Endothelial cell (in vitro differentiated cells): ENCODE measurements at regions not wholly inside any gene's neighbourhood (a gene's known extent, or its start where the extent isn't known, plus 50 kb on each side); places are given as distances from the start of the nearest gene placed in this dataset.
"Not testable (repeated sequence)": the region's sequence is repeated elsewhere in the genome, so short reads cannot be mapped to it uniquely, and the experiment has no call there.

Experiments used
- DNase-seq: peaks from one replicate; pipeline ENCODE4 v3.0.0; 2021; ENCODE audit warnings: low spot score
- H3K27ac Mint-ChIP-seq: one replicate; pipeline ENCODE4 v1.8.0; 2021; ENCODE audit warnings: mixed read lengths, inconsistent platforms; ENCODE audit not compliant: unreplicated experiment
- H3K27me3 Mint-ChIP-seq: one replicate; pipeline ENCODE4 v1.8.0; 2021; ENCODE audit warnings: mild to moderate bottlenecking, moderate library complexity, mixed read lengths, inconsistent platforms; ENCODE audit not compliant: unreplicated experiment
- H3K36me3 Mint-ChIP-seq: one replicate; pipeline ENCODE4 v1.8.0; 2021; ENCODE audit warnings: mild to moderate bottlenecking, low read depth, mixed read lengths, inconsistent platforms; ENCODE audit not compliant: unreplicated experiment
- H3K4me1 Mint-ChIP-seq: one replicate; pipeline ENCODE4 v1.8.0; 2021; ENCODE audit warnings: mild to moderate bottlenecking, mixed read lengths, inconsistent platforms; ENCODE audit not compliant: unreplicated experiment
- H3K4me3 Mint-ChIP-seq: one replicate; pipeline ENCODE4 v1.8.0; 2021; ENCODE audit warnings: mild to moderate bottlenecking, mixed read lengths, inconsistent platforms; ENCODE audit not compliant: unreplicated experiment
- H3K9me3 Mint-ChIP-seq: one replicate; pipeline ENCODE4 v1.8.0; 2021; ENCODE audit warnings: mixed read lengths, inconsistent platforms; ENCODE audit not compliant: unreplicated experiment
- TF ChIP-seq, protein P1 (sequence below): fragments of 200-600 bp; sonication (generic); IDR thresholded peaks from one replicate; pipeline ENCODE4 v1.5.0; 2021; ENCODE audit warnings: antibody characterized with exemption; ENCODE audit not compliant: unreplicated experiment

DNA sequence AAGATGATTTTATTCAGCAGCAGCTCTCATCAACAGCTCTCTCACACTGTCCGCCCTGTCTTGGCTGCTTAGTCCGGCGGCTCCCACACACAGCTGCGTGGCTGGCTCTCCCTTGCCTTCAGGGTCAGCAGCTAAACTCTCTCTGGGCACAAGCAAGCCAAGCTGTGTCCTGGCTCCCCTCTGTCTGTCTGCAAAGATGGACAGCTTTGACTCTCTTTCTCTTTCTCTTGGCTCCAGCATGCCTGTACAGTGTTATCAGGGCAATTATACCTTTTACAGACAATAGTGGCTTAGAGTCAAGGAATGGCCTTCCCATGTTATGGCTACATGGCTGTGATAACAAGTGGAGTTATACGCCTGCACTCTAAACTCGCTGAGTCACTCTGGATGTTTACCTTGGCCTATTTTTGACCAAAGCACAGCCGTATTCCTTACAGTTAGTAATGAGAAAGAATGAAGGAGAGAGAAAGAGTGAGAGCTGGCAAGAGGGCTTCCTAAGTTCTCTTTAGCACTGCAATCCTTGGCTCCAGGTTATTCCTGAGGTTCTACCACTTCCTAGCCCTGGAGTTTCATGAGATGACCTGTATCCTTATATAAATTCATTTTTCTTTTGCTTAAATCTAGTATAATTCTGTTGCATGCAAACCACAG lies 59.9 kb upstream of the ZSWIM5 start:
- H3K36me3 Mint-ChIP-seq = peaks cover 5% of the 10 kb centered on the region
- H3K4me3 Mint-ChIP-seq = no peak overlapping the region
- H3K9me3 Mint-ChIP-seq = peaks cover 5% of the 10 kb centered on the region
- no peaks in the 10 kb centered on the region for H3K27me3 Mint-ChIP-seq
- no peak for DNase-seq
- H3K27ac Mint-ChIP-seq = no peak overlapping the region
- TF ChIP-seq, protein P1, sequence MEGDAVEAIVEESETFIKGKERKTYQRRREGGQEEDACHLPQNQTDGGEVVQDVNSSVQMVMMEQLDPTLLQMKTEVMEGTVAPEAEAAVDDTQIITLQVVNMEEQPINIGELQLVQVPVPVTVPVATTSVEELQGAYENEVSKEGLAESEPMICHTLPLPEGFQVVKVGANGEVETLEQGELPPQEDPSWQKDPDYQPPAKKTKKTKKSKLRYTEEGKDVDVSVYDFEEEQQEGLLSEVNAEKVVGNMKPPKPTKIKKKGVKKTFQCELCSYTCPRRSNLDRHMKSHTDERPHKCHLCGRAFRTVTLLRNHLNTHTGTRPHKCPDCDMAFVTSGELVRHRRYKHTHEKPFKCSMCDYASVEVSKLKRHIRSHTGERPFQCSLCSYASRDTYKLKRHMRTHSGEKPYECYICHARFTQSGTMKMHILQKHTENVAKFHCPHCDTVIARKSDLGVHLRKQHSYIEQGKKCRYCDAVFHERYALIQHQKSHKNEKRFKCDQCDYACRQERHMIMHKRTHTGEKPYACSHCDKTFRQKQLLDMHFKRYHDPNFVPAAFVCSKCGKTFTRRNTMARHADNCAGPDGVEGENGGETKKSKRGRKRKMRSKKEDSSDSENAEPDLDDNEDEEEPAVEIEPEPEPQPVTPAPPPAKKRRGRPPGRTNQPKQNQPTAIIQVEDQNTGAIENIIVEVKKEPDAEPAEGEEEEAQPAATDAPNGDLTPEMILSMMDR = no peak
- H3K4me1 Mint-ChIP-seq = no peaks in the 10 kb centered on the region

DNA sequence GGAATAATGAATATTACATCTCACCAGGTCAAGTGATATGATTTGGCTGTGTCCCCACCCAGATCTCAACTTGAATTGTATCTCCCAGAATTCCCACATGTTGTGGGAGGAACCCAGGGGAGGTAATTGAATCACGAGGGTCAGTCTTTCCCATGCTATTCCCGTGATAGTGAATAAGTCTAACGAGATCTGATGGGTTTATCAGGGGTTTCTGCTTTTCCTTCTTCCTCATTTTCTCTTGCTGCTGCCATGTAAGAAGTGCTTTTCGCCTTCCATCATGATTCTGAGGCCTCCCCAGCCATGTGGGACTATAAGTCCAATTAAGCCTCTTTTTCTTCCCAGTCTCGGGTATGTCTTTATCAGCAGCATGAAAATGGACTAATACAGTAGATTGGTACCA lies 58.4 kb upstream of the HPDL start:
- H3K27ac Mint-ChIP-seq, H3K9me3 Mint-ChIP-seq, DNase-seq, H3K4me3 Mint-ChIP-seq, H3K27me3 Mint-ChIP-seq, H3K36me3 Mint-ChIP-seq, H3K4me1 Mint-ChIP-seq: not testable (repeated sequence)

DNA sequence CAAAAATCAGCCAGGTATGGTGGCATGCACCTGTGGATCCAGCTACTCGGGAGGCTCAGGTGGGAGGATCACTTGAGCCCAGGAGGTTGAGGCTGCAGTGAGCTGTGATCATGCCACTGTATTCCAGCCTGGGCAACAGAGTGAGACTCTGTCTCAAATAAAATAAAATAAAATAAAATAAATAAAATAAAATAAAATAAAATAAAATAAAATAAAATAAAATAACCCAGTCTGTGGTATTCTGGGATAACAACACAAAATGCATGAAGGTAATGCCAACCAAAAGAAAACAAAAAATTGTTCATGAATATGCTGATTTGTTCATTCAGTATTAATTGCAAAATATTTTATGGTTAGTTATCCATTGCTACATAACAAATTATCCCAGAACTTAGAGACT lies 54.4 kb upstream of the HPDL start:
- DNase-seq, H3K27ac Mint-ChIP-seq, H3K4me1 Mint-ChIP-seq, H3K9me3 Mint-ChIP-seq, H3K36me3 Mint-ChIP-seq, H3K27me3 Mint-ChIP-seq, H3K4me3 Mint-ChIP-seq: not testable (repeated sequence)

DNA sequence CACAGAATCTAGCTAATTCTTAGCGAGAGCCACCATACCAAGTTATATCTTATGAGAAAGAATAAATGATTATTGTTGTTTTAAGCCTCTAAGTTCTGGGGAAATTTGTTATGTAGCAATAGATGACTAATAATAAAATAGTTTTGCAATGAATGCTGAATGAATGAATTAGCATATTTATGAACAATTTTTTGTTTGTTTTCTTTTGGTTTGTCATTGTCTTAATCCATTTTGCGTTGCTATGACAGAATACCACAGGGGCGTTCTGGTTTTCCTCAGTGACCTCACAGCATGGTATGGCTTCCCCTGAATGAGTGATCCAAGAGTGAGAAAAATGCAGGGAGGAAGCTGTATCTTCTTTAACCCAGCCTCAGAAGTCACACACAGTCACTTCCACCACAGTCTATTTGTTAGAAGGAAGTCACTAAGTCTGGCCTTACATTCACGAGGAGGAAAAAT lies 53.8 kb upstream of the HPDL start:
- H3K36me3 Mint-ChIP-seq = no peaks in the 10 kb centered on the region
- no peaks in the 10 kb centered on the region for H3K9me3 Mint-ChIP-seq
- H3K4me3 Mint-ChIP-seq = no peak overlapping the region
- TF ChIP-seq, protein P1 = no peak
- H3K4me1 Mint-ChIP-seq = no peaks in the 10 kb centered on the region
- no peak for DNase-seq
- H3K27ac Mint-ChIP-seq = no peak overlapping the region
- H3K27me3 Mint-ChIP-seq = no peaks in the 10 kb centered on the region

DNA sequence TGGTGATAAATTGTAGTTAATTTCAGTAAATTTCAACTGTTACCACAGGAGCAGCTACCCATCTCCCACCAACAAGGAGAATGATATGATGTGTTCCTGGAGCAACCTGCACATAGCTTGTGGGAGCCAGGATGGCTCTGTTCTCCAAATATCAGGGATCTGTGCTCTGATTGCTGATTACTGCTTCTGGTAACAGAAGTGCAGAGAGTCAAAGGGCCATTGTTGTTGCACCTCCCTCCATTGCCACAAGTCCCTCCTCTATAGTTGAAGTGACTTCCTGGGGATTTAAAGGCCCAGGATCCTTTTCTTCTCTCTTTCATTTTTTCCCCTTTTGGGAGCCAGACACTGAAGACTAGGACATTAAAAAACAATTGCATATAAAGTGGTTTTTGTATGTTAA lies 51.6 kb upstream of the HPDL start:
- Mint-ChIP-seq H3K4me1 (no peaks in the 10 kb centered on the region), H3K4me3 (no peak overlapping the region), H3K27me3 (no peaks in the 10 kb centered on the region), H3K9me3 (no peaks in the 10 kb centered on the region), H3K36me3 (no peaks in the 10 kb centered on the region), H3K27ac (no peak overlapping the region)
- TF ChIP-seq, protein P1 = no peak
- DNase-seq = no peak
